Esophagus squamous epithelium (tissue), 4 donors: ENCODE measurements at regions not wholly inside any gene's neighbourhood (a gene's known extent, or its start where the extent isn't known, plus 50 kb on each side); places are given as distances from the start of the nearest gene placed in this dataset.

Experiments used
- CTCF ChIP-seq, 6 experiments: fragments of 450-650 bp in 4 of 6; fragments of 200-600 bp in 2 of 6; sonication (generic) in 2 of 6; IDR thresholded peaks; one replicate each; pipeline ENCODE4 v1.5.1; 2016 to 2019; ENCODE audit warnings: antibody characterized with exemption in 6 of 6, mild to moderate bottlenecking in 4 of 6, moderate library complexity in 4 of 6
- POLR2A ChIP-seq, 4 donors: fragments of 450-650 bp; IDR thresholded peaks; one replicate each; pipeline ENCODE4 v1.6.1; 2017; ENCODE audit warnings: antibody characterized with exemption in 4 of 4, mild to moderate bottlenecking in 4 of 4, moderate library complexity in 3 of 4

- TF ChIP-seq CTCF (IDR thresholded peaks at IDR 0.05) (no peak), POLR2A (IDR thresholded peaks at IDR 0.05) (no peak)
Observed at GRCh38 chr17:70258465-70258864, 89.1 kb downstream of the KCNJ2 start.
